Common myeloid progenitor, CD34-positive (primary cell): ENCODE measurements at regions not wholly inside any gene's neighbourhood (a gene's known extent, or its start where the extent isn't known, plus 50 kb on each side); places are given as distances from the start of the nearest gene placed in this dataset.

Source experiments
- CTCF ChIA-PET: fragments of 350-600 bp; sonication (Branson Sonifier 250); formaldehyde crosslinking; loops from one replicate; lab custom pipeline; 2021; ENCODE audit warnings: antibody characterized with exemption; lab: Charles Lee
- POLR2A ChIA-PET: fragments of 350-600 bp; sonication (Branson Sonifier 250); formaldehyde crosslinking; loops from one replicate; lab custom pipeline; 2021; ENCODE audit warnings: antibody characterized with exemption; lab: Charles Lee
- DNase-seq, 3 donors: peaks; one replicate each; pipeline versions ENCODE4 v3.0.0 to v3.0.0-alpha.2; 2013
- H3K27ac ChIP-seq, 2 experiments: 1 replicate in 1 of 2; 2 replicates in 1 of 2; pipeline ENCODE4 v1.7.0; 2013; ENCODE audit warnings: inconsistent platforms in 2 of 2, low read length in 2 of 2, mild to moderate bottlenecking in 2 of 2, low read depth in 1 of 2, moderate library complexity in 1 of 2; ENCODE audit not compliant: severe bottlenecking in 2 of 2, insufficient read depth in 1 of 2, poor library complexity in 1 of 2
- H3K27me3 ChIP-seq, 5 experiments: replicated peaks in 2 of 5; 1 replicate in 3 of 5; 2 replicates in 2 of 5; pipeline versions ENCODE4 v1.6.1 to v1.7.0; 2013; ENCODE audit warnings: low read length in 4 of 5, mild to moderate bottlenecking in 2 of 5, moderate library complexity in 2 of 5, inconsistent platforms in 1 of 5; ENCODE audit not compliant: insufficient read depth in 5 of 5, control insufficient read depth in 4 of 5
- H3K36me3 ChIP-seq, 4 experiments: 1 replicate in 2 of 4; 2 replicates in 2 of 4; pipeline versions ENCODE4 v1.6.1 to v1.7.0; 2013; ENCODE audit warnings: low read length in 3 of 4, control low read depth in 1 of 4, mild to moderate bottlenecking in 1 of 4; ENCODE audit not compliant: control insufficient read depth in 4 of 4, insufficient read depth in 4 of 4
- H3K4me1 ChIP-seq, 4 experiments: 1 replicate in 3 of 4; 2 replicates in 1 of 4; pipeline versions ENCODE4 v1.6.1 to v1.7.1; 2013; ENCODE audit warnings: low read length in 3 of 4, mild to moderate bottlenecking in 3 of 4, control low read depth in 1 of 4, inconsistent platforms in 1 of 4, moderate library complexity in 1 of 4; ENCODE audit not compliant: control insufficient read depth in 4 of 4, insufficient read depth in 4 of 4; ENCODE audit errors: control extremely low read depth in 1 of 4
- H3K4me3 ChIP-seq, 7 experiments: 1 replicate in 4 of 7; 2 replicates in 3 of 7; pipeline versions ENCODE4 v1.5.1 to v1.7.0; 2013; ENCODE audit warnings: mild to moderate bottlenecking in 7 of 7, low read length in 6 of 7, moderate library complexity in 6 of 7, inconsistent platforms in 2 of 7, low read depth in 2 of 7, control low read depth in 1 of 7; ENCODE audit not compliant: insufficient read depth in 4 of 7, control insufficient read depth in 1 of 7; ENCODE audit errors: extremely low read depth in 1 of 7
- H3K9me3 ChIP-seq, 5 experiments: 1 replicate in 4 of 5; 2 replicates in 1 of 5; pipeline versions ENCODE4 v1.6.1 to v1.7.1; 2013; ENCODE audit warnings: low read length in 4 of 5, mild to moderate bottlenecking in 2 of 5, inconsistent platforms in 1 of 5, low read depth in 1 of 5, moderate library complexity in 1 of 5; ENCODE audit not compliant: control insufficient read depth in 4 of 5, insufficient read depth in 2 of 5; ENCODE audit errors: control extremely low read depth in 1 of 5
- WGBS: methylation state at CpG from one replicate; pipeline ENCODE4 v1.1.5; 2013; ENCODE audit not compliant: insufficient coverage; 5-methylcytosine and 5-hydroxymethylcytosine counted together

GRCh38 chr7:13007331-13007730 is 319.9 kb downstream of the ARL4A start:
- Histone ChIP-seq H3K4me3 (no peak overlapping the region), H3K27ac (no peak overlapping the region), H3K27me3 (no peaks in the 10 kb centered on the region), H3K9me3 (peaks cover 0 to 6% (median 0%) of the 10 kb centered on the region in 5 experiments), H3K4me1 (no peaks in the 10 kb centered on the region), H3K36me3 (no peaks in the 10 kb centered on the region)
- POLR2A ChIA-PET: no interaction called here
- CTCF ChIA-PET: no interaction called here
- WGBS: no CpG with 5 or more reads among the region's 1 CpG
- no peak for DNase-seq

- H3K9me3 ChIP-seq: peaks cover 0 to 2% (median 0%) of the 10 kb centered on the region in 5 experiments
- no peaks in the 10 kb centered on the region for H3K27me3 ChIP-seq
- H3K4me1 ChIP-seq: no peaks in the 10 kb centered on the region
- CTCF ChIA-PET: no interaction called here
- no peak for DNase-seq
- no peak overlapping the region for H3K27ac ChIP-seq
- 82% methylated on average over 3 of the region's 3 CpGs for WGBS
- H3K4me3 ChIP-seq: no peak overlapping the region
- H3K36me3 ChIP-seq: no peaks in the 10 kb centered on the region
- POLR2A ChIA-PET: no interaction called here
Observed at GRCh38 chr7:13009517-13009916, 322.1 kb downstream of the ARL4A start.

- CTCF ChIA-PET: no interaction called here
- POLR2A ChIA-PET: no interaction called here
- no CpG with 5 or more reads among the region's 2 CpGs for WGBS
Observed at GRCh38 chr7:13014011-13014410, 326.6 kb downstream of the ARL4A start.

GRCh38 chr7:13016036-13016581 is 328.7 kb downstream of the ARL4A start:
- CTCF ChIA-PET: no interaction called here
- Histone ChIP-seq H3K4me3 (no peak overlapping the region), H3K27ac (no peak overlapping the region), H3K9me3 (no peaks in the 10 kb centered on the region), H3K36me3 (no peaks in the 10 kb centered on the region), H3K4me1 (no peaks in the 10 kb centered on the region), H3K27me3 (no peaks in the 10 kb centered on the region)
- DNase-seq: no peak
- POLR2A ChIA-PET: no interaction called here
- 95% methylated on average over 9 of the region's 11 CpGs for WGBS

More at GRCh38 chr7:13014011-13014410, 326.6 kb downstream of the ARL4A start:
- Histone ChIP-seq H3K4me3 (no peak overlapping the region), H3K27ac (no peak overlapping the region), H3K4me1 (no peaks in the 10 kb centered on the region), H3K9me3 (peaks cover 0 to 2% (median 0%) of the 10 kb centered on the region in 5 experiments), H3K36me3 (no peaks in the 10 kb centered on the region), H3K27me3 (no peaks in the 10 kb centered on the region)
- DNase-seq: no peak

GRCh38 chr7:13016592-13017332 is 329.3 kb downstream of the ARL4A start:
- 89% methylated on average over 7 of the region's 9 CpGs for WGBS
- no peaks in the 10 kb centered on the region for H3K9me3 ChIP-seq
- no peaks in the 10 kb centered on the region for H3K36me3 ChIP-seq
- no peaks in the 10 kb centered on the region for H3K27me3 ChIP-seq
- no peak for DNase-seq
- no peak overlapping the region for H3K27ac ChIP-seq
- H3K4me1 ChIP-seq: no peaks in the 10 kb centered on the region
- ChIA-PET POLR2A (no interaction called here), CTCF (no interaction called here)
- H3K4me3 ChIP-seq: no peak overlapping the region

- no peaks in the 10 kb centered on the region for H3K4me1 ChIP-seq
- H3K27me3 ChIP-seq: no peaks in the 10 kb centered on the region
- POLR2A ChIA-PET: no interaction called here
- H3K4me3 ChIP-seq: no peak overlapping the region
- H3K27ac ChIP-seq: no peak overlapping the region
- WGBS: 94% methylated on average over 3 of the region's 4 CpGs
- CTCF ChIA-PET: no interaction called here
- no peaks in the 10 kb centered on the region for H3K9me3 ChIP-seq
- no peak for DNase-seq
- H3K36me3 ChIP-seq: no peaks in the 10 kb centered on the region
Observed at GRCh38 chr7:13017333-13017857, 330.0 kb downstream of the ARL4A start.

- Histone ChIP-seq H3K36me3 (no peaks in the 10 kb centered on the region), H3K27me3 (no peaks in the 10 kb centered on the region), H3K4me1 (no peaks in the 10 kb centered on the region), H3K4me3 (no peak overlapping the region), H3K9me3 (no peaks in the 10 kb centered on the region), H3K27ac (no peak overlapping the region)
- ChIA-PET CTCF (no interaction called here), POLR2A (no interaction called here)
- DNase-seq: no peak
Observed at GRCh38 chr7:13017881-13018280, 330.4 kb downstream of the ARL4A start.
